ENCODE measurements at regions not wholly inside any gene's neighbourhood (a gene's known extent, or its start where the extent isn't known, plus 50 kb on each side); places are given as distances from the start of the nearest gene placed in this dataset.

- TF ChIP-seq CTCF (IDR thresholded peaks at IDR 0.05) (no peak), POLR2A (IDR thresholded peaks at IDR 0.05) (no peak)
Observed at GRCh38 chr7:33751443-33751842, 153.9 kb upstream of the BMPER start.
